OCI-LY3 (cell line): ENCODE measurements at regions not wholly inside any gene's neighbourhood (a gene's known extent, or its start where the extent isn't known, plus 50 kb on each side); places are given as distances from the start of the nearest gene placed in this dataset.

Source experiments
- EZH2phosphoT487 ChIP-seq: fragments of 200-600 bp; shearing (Covaris generic); IDR thresholded peaks from 2 replicates; pipeline ENCODE4 v1.6.1; 2018; ENCODE audit warnings: antibody characterized with exemption, mixed run types, low read depth
- TF ChIP-seq, protein P1 (sequence below): fragments of 200-600, 300-600 bp; sonication (generic); IDR thresholded peaks from 2 replicates; pipeline ENCODE4 v1.5.1; 2014; ENCODE audit warnings: antibody characterized with exemption, low read length, low read depth

DNA sequence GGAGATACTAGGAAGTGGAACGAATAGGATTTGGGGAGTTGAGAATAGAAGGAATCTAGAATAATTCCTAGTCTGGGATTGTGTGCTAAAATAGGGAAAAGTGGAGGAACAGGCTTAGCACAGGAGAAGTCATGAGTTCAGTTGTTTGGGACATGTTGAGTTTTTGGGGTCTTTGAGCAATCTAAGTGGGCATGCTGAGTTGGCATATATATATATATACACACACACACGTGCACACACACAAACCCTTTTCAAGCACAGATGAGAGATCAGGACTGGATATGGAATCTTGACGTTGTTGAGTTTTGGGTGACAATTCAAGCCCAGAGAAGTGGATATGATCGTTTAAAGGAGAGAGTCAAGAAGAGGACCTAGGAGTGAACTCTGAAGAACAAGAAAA lies 168.2 kb upstream of the CHST9 start:
- TF ChIP-seq, protein P1, sequence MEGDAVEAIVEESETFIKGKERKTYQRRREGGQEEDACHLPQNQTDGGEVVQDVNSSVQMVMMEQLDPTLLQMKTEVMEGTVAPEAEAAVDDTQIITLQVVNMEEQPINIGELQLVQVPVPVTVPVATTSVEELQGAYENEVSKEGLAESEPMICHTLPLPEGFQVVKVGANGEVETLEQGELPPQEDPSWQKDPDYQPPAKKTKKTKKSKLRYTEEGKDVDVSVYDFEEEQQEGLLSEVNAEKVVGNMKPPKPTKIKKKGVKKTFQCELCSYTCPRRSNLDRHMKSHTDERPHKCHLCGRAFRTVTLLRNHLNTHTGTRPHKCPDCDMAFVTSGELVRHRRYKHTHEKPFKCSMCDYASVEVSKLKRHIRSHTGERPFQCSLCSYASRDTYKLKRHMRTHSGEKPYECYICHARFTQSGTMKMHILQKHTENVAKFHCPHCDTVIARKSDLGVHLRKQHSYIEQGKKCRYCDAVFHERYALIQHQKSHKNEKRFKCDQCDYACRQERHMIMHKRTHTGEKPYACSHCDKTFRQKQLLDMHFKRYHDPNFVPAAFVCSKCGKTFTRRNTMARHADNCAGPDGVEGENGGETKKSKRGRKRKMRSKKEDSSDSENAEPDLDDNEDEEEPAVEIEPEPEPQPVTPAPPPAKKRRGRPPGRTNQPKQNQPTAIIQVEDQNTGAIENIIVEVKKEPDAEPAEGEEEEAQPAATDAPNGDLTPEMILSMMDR: no peak
- no peak for TF ChIP-seq EZH2phosphoT487
